Rectal smooth muscle tissue (tissue), 1 donor: ENCODE measurements at regions not wholly inside any gene's neighbourhood (a gene's known extent, or its start where the extent isn't known, plus 50 kb on each side); places are given as distances from the start of the nearest gene placed in this dataset.
"Not testable (repeated sequence)": the region's sequence is repeated elsewhere in the genome, so short reads cannot be mapped to it uniquely, and the experiment has no call there.

Experiments
- H3K27ac ChIP-seq: one replicate; pipeline ENCODE4 v1.7.0; 2013; ENCODE audit warnings: low read depth, low read length, inconsistent platforms
- H3K27me3 ChIP-seq: one replicate; pipeline ENCODE4 v1.7.0; 2013; ENCODE audit warnings: low read length; ENCODE audit not compliant: control insufficient read depth, insufficient read depth
- H3K36me3 ChIP-seq: one replicate; pipeline ENCODE4 v1.7.0; 2013; ENCODE audit warnings: low read length; ENCODE audit not compliant: control insufficient read depth, insufficient read depth
- H3K4me1 ChIP-seq: one replicate; pipeline ENCODE4 v1.7.0; 2013; ENCODE audit warnings: low read length; ENCODE audit not compliant: control insufficient read depth, insufficient read depth
- H3K4me3 ChIP-seq: one replicate; pipeline ENCODE4 v1.7.0; 2013; ENCODE audit warnings: low read length
- H3K9ac ChIP-seq: one replicate; pipeline ENCODE4 v1.7.0; 2013; ENCODE audit warnings: low read length

DNA sequence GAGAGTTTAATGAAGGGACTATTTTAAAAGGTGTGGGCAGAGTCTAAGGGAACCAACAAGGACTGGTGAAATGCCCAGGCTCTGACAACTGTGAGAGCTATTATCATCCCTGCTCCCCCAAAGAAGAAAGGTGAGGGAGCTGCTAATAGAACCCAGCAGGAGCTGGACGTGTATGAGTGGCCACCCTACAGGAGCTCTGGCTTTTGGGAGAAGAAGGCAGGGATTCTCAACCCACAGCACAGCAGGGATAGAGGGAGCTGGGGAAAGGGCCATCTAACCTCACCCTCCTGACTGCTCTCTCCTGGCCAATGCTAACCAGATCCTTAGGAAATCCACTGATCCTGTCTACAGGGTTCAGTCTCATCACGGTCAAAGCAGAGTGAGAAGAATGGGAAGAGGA, 57.1 kb downstream of the GRIN2B start:
- Histone ChIP-seq H3K36me3 (no peaks in the 10 kb centered on the region), H3K27ac (no peak overlapping the region), H3K9ac (no peak overlapping the region), H3K4me3 (no peak overlapping the region), H3K4me1 (no peaks in the 10 kb centered on the region), H3K27me3 (no peaks in the 10 kb centered on the region)

DNA sequence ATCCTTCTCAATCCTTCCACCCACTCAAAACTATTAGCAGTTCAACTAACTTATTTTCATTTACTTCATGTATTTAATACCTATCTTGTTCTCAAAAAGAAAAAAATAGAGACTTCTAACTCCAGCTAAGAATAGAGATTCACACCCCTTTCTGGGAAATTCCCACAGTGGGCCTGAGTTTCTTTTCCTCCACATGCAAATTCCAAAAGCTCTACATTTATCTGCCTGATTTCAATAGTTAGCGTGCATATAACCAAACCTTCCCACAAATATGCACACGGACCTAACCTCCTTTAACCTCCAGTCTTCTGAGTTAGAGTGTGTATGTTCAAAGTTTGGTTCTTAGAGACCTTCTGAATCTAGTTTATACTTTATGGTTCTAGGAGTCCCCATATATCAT, 62.5 kb downstream of the GRIN2B start:
- Histone ChIP-seq H3K27me3 (no peaks in the 10 kb centered on the region), H3K27ac (no peak overlapping the region), H3K4me1 (no peaks in the 10 kb centered on the region), H3K36me3 (no peaks in the 10 kb centered on the region), H3K9ac (no peak overlapping the region), H3K4me3 (no peak overlapping the region)

GRCh38 chr12:13915096-13915495, 66.3 kb downstream of the GRIN2B start:
- H3K36me3 ChIP-seq, result no peaks in the 10 kb centered on the region
- no peaks in the 10 kb centered on the region for H3K4me1 ChIP-seq
- no peaks in the 10 kb centered on the region for H3K27me3 ChIP-seq
- no peak overlapping the region for H3K27ac ChIP-seq
- H3K9ac ChIP-seq, result no peak overlapping the region
- H3K4me3 ChIP-seq, result no peak overlapping the region

DNA sequence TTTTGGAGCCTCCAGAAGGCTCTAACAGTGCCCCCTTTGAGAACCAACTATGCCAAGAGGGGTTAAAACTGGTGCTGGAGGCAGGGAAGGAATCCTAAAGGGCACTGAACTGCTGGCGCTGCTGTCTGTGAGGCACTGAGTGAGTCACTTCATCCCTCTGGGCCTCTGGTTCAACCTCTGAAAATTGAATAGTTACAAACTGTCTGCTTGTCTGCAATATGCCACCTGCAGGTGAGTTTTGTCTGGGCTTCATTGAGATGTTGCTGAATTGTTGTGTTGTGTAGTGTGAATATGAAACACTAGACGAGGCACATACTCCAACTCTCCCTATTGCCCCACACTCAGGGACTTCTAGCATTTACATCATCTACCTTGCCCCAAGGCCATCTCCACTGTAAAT, 68.0 kb downstream of the GRIN2B start:
- no peak overlapping the region for H3K4me3 ChIP-seq
- no peaks in the 10 kb centered on the region for H3K36me3 ChIP-seq
- H3K9ac ChIP-seq, result no peak overlapping the region
- no peaks in the 10 kb centered on the region for H3K4me1 ChIP-seq
- H3K27me3 ChIP-seq, result no peaks in the 10 kb centered on the region
- no peak overlapping the region for H3K27ac ChIP-seq

GRCh38 chr12:13911756-13912554, 69.4 kb downstream of the GRIN2B start:
- Histone ChIP-seq H3K27me3 (no peaks in the 10 kb centered on the region), H3K9ac (no peak overlapping the region), H3K4me3 (no peak overlapping the region), H3K27ac (no peak overlapping the region), H3K4me1 (no peaks in the 10 kb centered on the region), H3K36me3 (no peaks in the 10 kb centered on the region)

DNA sequence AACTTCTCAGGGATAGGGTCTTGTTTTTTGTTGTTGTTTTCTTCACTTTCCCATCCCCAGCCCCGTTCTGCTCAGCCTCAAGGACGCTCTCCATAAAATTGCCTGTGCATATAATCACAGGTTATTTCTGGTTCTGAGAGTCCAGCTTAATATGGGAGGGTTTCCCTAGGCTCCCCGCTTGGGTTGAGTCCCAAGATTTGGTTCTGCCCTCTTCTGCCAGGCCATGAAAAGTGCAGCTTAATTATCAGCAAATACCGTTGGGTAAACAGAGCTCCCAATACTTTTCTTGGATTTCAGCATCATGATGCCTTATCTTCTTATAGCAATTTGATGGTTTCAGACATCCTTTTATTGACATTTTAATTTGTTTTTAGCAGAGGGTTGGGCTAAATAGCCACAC, 75.6 kb downstream of the GRIN2B start:
- Histone ChIP-seq H3K27me3 (no peaks in the 10 kb centered on the region), H3K4me1 (no peaks in the 10 kb centered on the region), H3K27ac (no peak overlapping the region), H3K4me3 (no peak overlapping the region), H3K36me3 (no peaks in the 10 kb centered on the region), H3K9ac (no peak overlapping the region)

GRCh38 chr12:13900718-13901117, 80.7 kb downstream of the GRIN2B start:
- no peak overlapping the region for H3K4me3 ChIP-seq
- H3K4me1 ChIP-seq, result no peaks in the 10 kb centered on the region
- no peaks in the 10 kb centered on the region for H3K27me3 ChIP-seq
- no peak overlapping the region for H3K9ac ChIP-seq
- H3K36me3 ChIP-seq, result no peaks in the 10 kb centered on the region
- H3K27ac ChIP-seq, result no peak overlapping the region

- H3K9ac ChIP-seq, H3K27ac ChIP-seq, H3K36me3 ChIP-seq, H3K4me1 ChIP-seq, H3K27me3 ChIP-seq, H3K4me3 ChIP-seq: not testable (repeated sequence)
Measured at GRCh38 chr12:13898387-13898786, 83.0 kb downstream of the GRIN2B start.

GRCh38 chr12:13897811-13898210, 83.6 kb downstream of the GRIN2B start:
- Histone ChIP-seq H3K4me3 (no peak overlapping the region), H3K27ac (no peak overlapping the region), H3K4me1 (no peaks in the 10 kb centered on the region)

GRCh38 chr12:13896063-13896626, 85.3 kb downstream of the GRIN2B start:
- Histone ChIP-seq H3K36me3 (no peaks in the 10 kb centered on the region), H3K9ac (no peak overlapping the region), H3K4me3 (no peak overlapping the region), H3K27me3 (no peaks in the 10 kb centered on the region), H3K27ac (no peak overlapping the region), H3K4me1 (no peaks in the 10 kb centered on the region)

More at GRCh38 chr12:13897811-13898210, 83.6 kb downstream of the GRIN2B start:
- Histone ChIP-seq H3K9ac (no peak overlapping the region), H3K27me3 (no peaks in the 10 kb centered on the region), H3K36me3 (no peaks in the 10 kb centered on the region)

DNA sequence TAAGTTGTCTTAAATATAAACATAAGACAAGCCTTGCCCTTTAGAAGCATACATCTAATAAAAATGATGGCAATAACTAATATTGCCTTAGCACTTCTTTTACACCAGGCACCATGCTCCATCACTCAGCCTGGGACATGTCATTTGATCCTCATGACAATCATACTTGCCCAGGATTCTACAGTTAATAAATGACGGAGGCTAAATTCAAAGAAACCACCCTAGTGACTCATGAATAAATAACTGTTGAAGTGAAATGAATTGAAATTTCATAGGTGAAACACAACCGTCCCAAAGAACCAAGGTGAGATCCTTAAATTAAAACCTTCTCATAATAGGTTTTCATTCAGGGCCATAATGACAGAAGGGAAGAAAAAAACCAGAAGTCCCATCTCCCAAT, 89.5 kb downstream of the GRIN2B start:
- Histone ChIP-seq H3K27me3 (no peaks in the 10 kb centered on the region), H3K9ac (no peak overlapping the region), H3K4me3 (no peak overlapping the region), H3K27ac (no peak overlapping the region), H3K36me3 (no peaks in the 10 kb centered on the region), H3K4me1 (no peaks in the 10 kb centered on the region)

DNA sequence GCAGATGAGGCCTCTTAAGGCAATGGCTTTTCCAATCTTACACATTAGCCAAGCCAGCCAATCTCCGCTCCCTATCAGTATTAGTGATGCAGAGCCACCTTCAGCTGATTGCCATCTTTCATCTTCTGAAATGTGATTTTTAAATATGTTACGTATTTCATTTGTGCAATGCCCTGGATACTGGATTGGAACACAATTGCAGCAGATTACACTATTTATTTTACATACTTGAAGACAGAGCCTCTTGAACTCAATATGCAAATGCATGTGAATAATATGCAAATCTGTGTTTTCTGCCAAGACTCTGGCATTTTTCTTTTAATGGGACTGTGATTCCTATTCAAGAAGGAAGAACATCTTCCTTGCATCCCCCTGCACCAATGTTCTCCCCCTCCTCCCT, 90.5 kb downstream of the GRIN2B start:
- no peaks in the 10 kb centered on the region for H3K36me3 ChIP-seq
- H3K9ac ChIP-seq, result no peak overlapping the region
- no peak overlapping the region for H3K27ac ChIP-seq
- no peaks in the 10 kb centered on the region for H3K4me1 ChIP-seq
- H3K4me3 ChIP-seq, result no peak overlapping the region
- no peaks in the 10 kb centered on the region for H3K27me3 ChIP-seq

GRCh38 chr12:13887779-13888388, 93.5 kb downstream of the GRIN2B start:
- Histone ChIP-seq H3K4me3 (no peak overlapping the region), H3K27me3 (no peaks in the 10 kb centered on the region), H3K36me3 (no peaks in the 10 kb centered on the region), H3K27ac (no peak overlapping the region), H3K9ac (no peak overlapping the region), H3K4me1 (no peaks in the 10 kb centered on the region)
